Kidney (tissue), 13 donors: ENCODE measurements at regions not wholly inside any gene's neighbourhood (a gene's known extent, or its start where the extent isn't known, plus 50 kb on each side); places are given as distances from the start of the nearest gene placed in this dataset.

Source experiments
- DNase-seq, 5 donors: peaks; one replicate each; pipeline ENCODE4 v3.0.0-alpha.2; 2013 to 2020
- FAIRE-seq: peaks from 2 replicates; lab custom pipeline; 2012; peaks lifted over from hg19 to GRCh38; lab: Jason Lieb, UNC
- H3K27ac ChIP-seq, 2 donors: one replicate each; pipeline ENCODE4 v1.7.0; 2013; ENCODE audit warnings: low read depth in 2 of 2, low read length in 2 of 2, inconsistent platforms in 1 of 2
- H3K27me3 ChIP-seq: one replicate; pipeline ENCODE4 v1.7.1; 2013; ENCODE audit warnings: low read length, inconsistent platforms; ENCODE audit not compliant: control insufficient read depth, insufficient read depth
- H3K36me3 ChIP-seq, 3 donors: one replicate each; pipeline versions ENCODE4 v1.7.0 to v1.7.1; 2013; ENCODE audit warnings: low read length in 3 of 3, control low read depth in 1 of 3, inconsistent platforms in 1 of 3; ENCODE audit not compliant: insufficient read depth in 3 of 3, control insufficient read depth in 2 of 3
- H3K4me1 ChIP-seq, 3 donors: one replicate each; pipeline versions ENCODE4 v1.7.0 to v1.7.1; 2013; ENCODE audit warnings: low read length in 3 of 3, inconsistent platforms in 1 of 3, low read depth in 1 of 3; ENCODE audit not compliant: control insufficient read depth in 2 of 3, insufficient read depth in 2 of 3
- H3K4me3 ChIP-seq, 3 donors: one replicate each; pipeline versions ENCODE4 v1.7.0 to v1.8.1; 2013; ENCODE audit warnings: low read length in 3 of 3, control low read depth in 1 of 3, inconsistent platforms in 1 of 3
- H3K9ac ChIP-seq, 3 donors: one replicate each; pipeline versions ENCODE4 v1.7.0 to v1.7.1; 2013; ENCODE audit warnings: low read length in 3 of 3, control low read depth in 1 of 3, inconsistent platforms in 1 of 3
- H3K9me3 ChIP-seq, 3 donors: one replicate each; pipeline versions ENCODE4 v1.7.0 to v1.7.1; 2013; ENCODE audit warnings: low read length in 3 of 3, control low read depth in 1 of 3, inconsistent platforms in 1 of 3; ENCODE audit not compliant: control insufficient read depth in 2 of 3, insufficient read depth in 1 of 3
- CTCF ChIP-seq: IDR thresholded peaks from 3 replicates; pipeline ENCODE4 v1.5.1; 2012; ENCODE audit warnings: mild to moderate bottlenecking, moderate library complexity, borderline replicate concordance; ENCODE audit not compliant: insufficient read depth; ENCODE audit errors: extremely low read depth
- intact Hi-C: fragments of 100-400 bp; cut with DNase I; formaldehyde crosslinking; loops from one replicate; pipeline ENCODE4 v1.11.1; 2022
- donor health status: control.
- donor health status: control.
- donor health status: control.
- donor health status: control.
- donor health status: control.
- donor health status: DM: yes; HTN: yes; CAD: no.
- donor health status: Normal renal cell carcinoma (clear cell type).

GRCh38 chr20:55471052-55472006 lies 534.0 kb downstream of the CBLN4 start:
- H3K36me3 ChIP-seq, result no peaks in the 10 kb centered on the region
- H3K27ac ChIP-seq, result no peak overlapping the region
- no peaks in the 10 kb centered on the region for H3K27me3 ChIP-seq
- H3K9me3 ChIP-seq, result no peaks in the 10 kb centered on the region
- intact Hi-C loops, result no loop called here
- no peak for DNase-seq
- no peak for TF ChIP-seq CTCF
- H3K4me3 ChIP-seq, result no peak overlapping the region
- FAIRE-seq, result no peak
- H3K4me1 ChIP-seq, result no peaks in the 10 kb centered on the region
- H3K9ac ChIP-seq, result no peak overlapping the region

GRCh38 chr20:55469074-55469473 lies 536.2 kb downstream of the CBLN4 start:
- DNase-seq, result no peak
- Histone ChIP-seq H3K27ac (no peak overlapping the region), H3K9ac (no peak overlapping the region), H3K9me3 (no peaks in the 10 kb centered on the region), H3K4me1 (no peaks in the 10 kb centered on the region), H3K27me3 (no peaks in the 10 kb centered on the region), H3K36me3 (no peaks in the 10 kb centered on the region), H3K4me3 (no peak overlapping the region)
- no peak for FAIRE-seq
- intact Hi-C loops, result no loop called here
- no peak for TF ChIP-seq CTCF

- intact Hi-C loops, result no loop called here
- Histone ChIP-seq H3K4me3 (no peak overlapping the region), H3K9ac (no peak overlapping the region), H3K36me3 (no peaks in the 10 kb centered on the region), H3K4me1 (no peaks in the 10 kb centered on the region), H3K9me3 (no peaks in the 10 kb centered on the region), H3K27ac (no peak overlapping the region), H3K27me3 (no peaks in the 10 kb centered on the region)
- no peak for DNase-seq
- no peak for FAIRE-seq
- no peak for TF ChIP-seq CTCF
These were observed 543.8 kb downstream of the CBLN4 start for GRCh38 chr20:55461519-55461918.
